HCT116 (cell line): ENCODE measurements at regions not wholly inside any gene's neighbourhood (a gene's known extent, or its start where the extent isn't known, plus 50 kb on each side); places are given as distances from the start of the nearest gene placed in this dataset.

Experiments
- ATAC-seq: fragments of 200-7000 bp; cut with Tn5 transposase; 2 replicates; pipeline ENCODE4 v1.9.1; 2020; ENCODE audit warnings: mild to moderate bottlenecking, moderate library complexity
- BruUV-seq: library from RNA; stranded (reverse); fragments of 400-500 nt; replicated peaks from 2 replicates; lab custom pipeline; 2021; lab: Mats Ljungman, UMichigan
- CTCF ChIA-PET: fragments of 300-600 bp; sonication (Branson Sonifier 250); formaldehyde crosslinking; loops from one replicate; lab custom pipeline; 2021; ENCODE audit warnings: antibody characterized with exemption; lab: Charles Lee
- POLR2A ChIA-PET: fragments of 300-600, 350-600 bp; sonication (Branson Sonifier 250); formaldehyde crosslinking; loops from one replicate; lab custom pipeline; 2021; ENCODE audit warnings: antibody characterized with exemption; lab: Charles Lee
- RAD21 ChIA-PET, 2 experiments: fragments of 300-600 bp; sonication (Branson Sonifier 250); formaldehyde crosslinking; loops; one replicate each; lab custom pipeline; 2023; ENCODE audit warnings: low total read pairs in 2 of 2; ENCODE audit not compliant: uncharacterized antibody in 2 of 2, unreplicated experiment in 2 of 2, low non-redundant PET in 1 of 2; lab: Charles Lee
- DNase-seq: peaks from one replicate; pipeline ENCODE4 v3.0.0-alpha.2; 2010; ENCODE audit warnings: low read depth, low spot score
- H2AFZ ChIP-seq: fragments of 200-600 bp; shearing (Covaris generic), sonication (generic); 2 replicates; pipeline ENCODE4 v1.6.1; 2017; ENCODE audit warnings: low read depth, mixed run types, mixed read lengths, antibody characterized with exemption, low read length; ENCODE audit not compliant: poor library complexity, severe bottlenecking
- H3K27ac ChIP-seq: 2 replicates; pipeline ENCODE4 v1.5.1; 2012; ENCODE audit warnings: low read depth, low read length
- H3K27me3 ChIP-seq: fragments of 200-600 bp; sonication (generic); 2 replicates; pipeline ENCODE4 v1.6.1; 2016; ENCODE audit warnings: mixed run types, low read length, mixed read lengths; ENCODE audit not compliant: insufficient read depth
- H3K36me3 ChIP-seq, 2 experiments: fragments of 200-500 bp in 1 of 2; fragments of 200-600 bp in 1 of 2; sonication (Bioruptor generic) in 1 of 2; sonication (generic) in 1 of 2; 2 replicates each; pipeline versions ENCODE4 v1.5.1 to v1.6.1; 2014 to 2016; ENCODE audit warnings: low read length in 2 of 2, inconsistent platforms in 1 of 2, mixed read lengths in 1 of 2, mixed run types in 1 of 2; ENCODE audit not compliant: insufficient read depth in 2 of 2, control insufficient read depth in 1 of 2
- H3K4me1 ChIP-seq, 2 experiments: fragments of 200-600 bp in 1 of 2; sonication (generic) in 1 of 2; 2 replicates each; pipeline versions ENCODE4 v1.5.1 to v1.6.1; 2012 to 2017; ENCODE audit warnings: low read length in 2 of 2, inconsistent platforms in 1 of 2, mild to moderate bottlenecking in 1 of 2, mixed read lengths in 1 of 2, mixed run types in 1 of 2, moderate library complexity in 1 of 2; ENCODE audit not compliant: insufficient read depth in 2 of 2, control insufficient read depth in 1 of 2
- H3K4me2 ChIP-seq: fragments of 200-600 bp; sonication (generic); 2 replicates; pipeline ENCODE4 v1.6.1; 2017; ENCODE audit warnings: mixed run types, low read length, mixed read lengths
- H3K4me3 ChIP-seq, 2 experiments: fragments of 200-600 bp in 1 of 2; sonication (generic) in 1 of 2; replicated peaks in 1 of 2; 2 replicates each; pipeline ENCODE4 v1.5.1; 2011 to 2016; ENCODE audit warnings: low read length in 2 of 2, control low read depth in 1 of 2, low read depth in 1 of 2, mild to moderate bottlenecking in 1 of 2, mixed read lengths in 1 of 2, mixed run types in 1 of 2
- H3K79me2 ChIP-seq: fragments of 200-600 bp; sonication (generic); 2 replicates; pipeline ENCODE4 v1.6.1; 2017; ENCODE audit warnings: mild to moderate bottlenecking, mixed run types, low read length, moderate library complexity, mixed read lengths; ENCODE audit not compliant: insufficient read depth
- H3K9ac ChIP-seq: fragments of 200-600 bp; sonication (generic); 2 replicates; pipeline ENCODE4 v1.6.1; 2016; ENCODE audit warnings: low read length, mixed read lengths
- H3K9me2 ChIP-seq: fragments of 200-600 bp; sonication (generic), shearing (Covaris generic); 2 replicates; pipeline ENCODE4 v1.6.1; 2017; ENCODE audit warnings: mixed run types, mild to moderate bottlenecking, moderate library complexity; ENCODE audit not compliant: insufficient read depth
- H3K9me3 ChIP-seq, 2 experiments: fragments of 200-500 bp in 1 of 2; fragments of 200-600 bp in 1 of 2; sonication (Bioruptor generic) in 1 of 2; sonication (generic) in 1 of 2; 2 replicates each; pipeline ENCODE4 v1.6.1; 2014 to 2017; ENCODE audit warnings: low read length in 2 of 2, mixed read lengths in 2 of 2, inconsistent platforms in 1 of 2, low read depth in 1 of 2, mild to moderate bottlenecking in 1 of 2, mixed run types in 1 of 2, moderate library complexity in 1 of 2; ENCODE audit not compliant: control insufficient read depth in 1 of 2, insufficient read depth in 1 of 2
- H4K20me1 ChIP-seq: fragments of 200-600 bp; sonication (generic), shearing (Covaris generic); 2 replicates; pipeline ENCODE4 v1.6.1; 2017; ENCODE audit warnings: mixed run types, mild to moderate bottlenecking, moderate library complexity; ENCODE audit not compliant: insufficient read depth
- ATF3 ChIP-seq: IDR thresholded peaks from 2 replicates; pipeline ENCODE4 v1.6.1; 2012
- CBX3 ChIP-seq: IDR thresholded peaks from 2 replicates; pipeline ENCODE4 v1.6.1; 2012; ENCODE audit warnings: low read depth
- CEBPB ChIP-seq: IDR thresholded peaks from 2 replicates; pipeline ENCODE4 v1.6.1; 2012; ENCODE audit warnings: low read depth
- ELF1 ChIP-seq: IDR thresholded peaks from 2 replicates; pipeline ENCODE4 v1.6.1; 2012; ENCODE audit warnings: low read depth, borderline replicate concordance
- EZH2phosphoT487 ChIP-seq: fragments of 200-600 bp; IDR thresholded peaks from 2 replicates; pipeline ENCODE4 v1.6.1; 2018; ENCODE audit warnings: antibody characterized with exemption, borderline replicate concordance
- FOSL1 ChIP-seq: IDR thresholded peaks from 2 replicates; pipeline ENCODE4 v1.6.1; 2012; ENCODE audit warnings: low read depth
- JUND ChIP-seq: IDR thresholded peaks from 2 replicates; pipeline ENCODE4 v1.6.1; 2012
- MAX ChIP-seq: IDR thresholded peaks from 2 replicates; pipeline ENCODE4 v1.6.1; 2012
- RAD21 ChIP-seq: IDR thresholded peaks from 2 replicates; pipeline ENCODE4 v1.6.1; 2012; ENCODE audit warnings: low read depth, mild to moderate bottlenecking
- REST ChIP-seq: IDR thresholded peaks from 2 replicates; pipeline ENCODE4 v1.6.1; 2012; ENCODE audit warnings: low read depth
- SRF ChIP-seq: IDR thresholded peaks from 2 replicates; pipeline ENCODE4 v1.6.1; 2012; ENCODE audit warnings: low read depth
- YY1 ChIP-seq: IDR thresholded peaks from 2 replicates; pipeline ENCODE4 v1.6.1; 2011; ENCODE audit warnings: low read length, low read depth, moderate library complexity, mild to moderate bottlenecking; ENCODE audit not compliant: insufficient replicate concordance; ENCODE audit errors: extremely low read depth
- ZBTB33 ChIP-seq: IDR thresholded peaks from 2 replicates; pipeline ENCODE4 v1.6.1; 2011; ENCODE audit warnings: mild to moderate bottlenecking, low read length, moderate library complexity; ENCODE audit not compliant: insufficient replicate concordance; ENCODE audit errors: extremely low read depth
- intact Hi-C: fragments of 100-400 bp; cut with micrococcal nuclease; formaldehyde crosslinking; loops from 2 replicates; pipeline ENCODE4 v1.10.0; 2022

GRCh38 chr4:154158361-154159155, 333.0 kb downstream of the DCHS2 start:
- H3K9me3 ChIP-seq, result no peaks in the 10 kb centered on the region
- RAD21 ChIA-PET, result no interaction called here
- H2AFZ ChIP-seq, result no peak overlapping the region
- no peaks in the 10 kb centered on the region for H3K79me2 ChIP-seq
- TF ChIP-seq MAX (no peak), ELF1 (no peak)
- no peaks in the 10 kb centered on the region for H3K27me3 ChIP-seq
- no peaks in the 10 kb centered on the region for H4K20me1 ChIP-seq
- no peaks in the 10 kb centered on the region for H3K36me3 ChIP-seq
- no peak for DNase-seq
- no peak overlapping the region for H3K4me2 ChIP-seq
- no TSS peak for BruUV-seq
- CTCF ChIA-PET, result no interaction called here
- no peak overlapping the region for H3K9ac ChIP-seq
- ATAC-seq, result no peak
- H3K4me1 ChIP-seq, result no peaks in the 10 kb centered on the region
- no peak overlapping the region for H3K27ac ChIP-seq
- H3K9me2 ChIP-seq, result no peaks in the 10 kb centered on the region
- intact Hi-C loops, result no loop called here
- no peak overlapping the region for H3K4me3 ChIP-seq
- POLR2A ChIA-PET, result no interaction called here

- DNase-seq (no peak), ATAC-seq (no peak)
- POLR2A ChIA-PET, result no interaction called here
- Histone ChIP-seq H3K9me2 (no peaks in the 10 kb centered on the region), H2AFZ (no peak overlapping the region), H3K36me3 (no peaks in the 10 kb centered on the region), H3K4me2 (no peak overlapping the region), H3K4me1 (no peaks in the 10 kb centered on the region), H3K27me3 (no peaks in the 10 kb centered on the region), H3K9ac (no peak overlapping the region), H3K27ac (no peak overlapping the region), H3K4me3 (no peak overlapping the region), H4K20me1 (no peaks in the 10 kb centered on the region), H3K79me2 (no peaks in the 10 kb centered on the region), H3K9me3 (no peaks in the 10 kb centered on the region)
- intact Hi-C loops, result no loop called here
- BruUV-seq, result no TSS peak
- CTCF ChIA-PET, result interaction anchor here (1.0 kb wide), 1 partner anchor 31 kb away, joined by 3 read pairs; no protein-coding TSS in a partner anchor
- RAD21 ChIA-PET, result no interaction called here
- no peak for TF ChIP-seq EZH2phosphoT487
- TF ChIP-seq RAD21, result no peak
- TF ChIP-seq YY1, result no peak
- no peak for TF ChIP-seq SRF
- no peak for TF ChIP-seq REST
- no peak for TF ChIP-seq ATF3
- no peak for TF ChIP-seq FOSL1
- no peak for TF ChIP-seq CBX3
- TF ChIP-seq CEBPB, result no peak
- no peak for TF ChIP-seq ZBTB33
- TF ChIP-seq JUND, result no peak
- no peak for TF ChIP-seq MAX
These were observed 339.1 kb downstream of the DCHS2 start for GRCh38 chr4:154152546-154152945.
